Stimulated activated CD4-positive, alpha-beta T cell treated with anti-CD3 and anti-CD28 coated beads, Interleukin-1b, Interleukin-23, amount 100 ng/mL, for 4 hours (primary cell): ENCODE measurements at regions not wholly inside any gene's neighbourhood (a gene's known extent, or its start where the extent isn't known, plus 50 kb on each side); places are given as distances from the start of the nearest gene placed in this dataset.
"Not testable (repeated sequence)": the region's sequence is repeated elsewhere in the genome, so short reads cannot be mapped to it uniquely, and the experiment has no call there.

Experiments
- DNase-seq, 2 donors: peaks; one replicate each; pipeline ENCODE4 v3.0.0-alpha.2; 2020; ENCODE audit warnings: low read depth in 2 of 2

- DNase-seq: not testable (repeated sequence)
These were observed 253.9 kb upstream of the UBASH3B start for GRCh38 chr11:122401581-122401980.

GRCh38 chr11:122399375-122399774 is 256.1 kb upstream of the UBASH3B start:
- DNase-seq: no peak

- DNase-seq: no peak
These were observed 256.7 kb upstream of the UBASH3B start for GRCh38 chr11:122398851-122399250.

- no peak for DNase-seq
These were observed 257.4 kb upstream of the UBASH3B start for GRCh38 chr11:122398167-122398566.

- no peak for DNase-seq
These were observed 260.2 kb upstream of the UBASH3B start for GRCh38 chr11:122395282-122395681.

- DNase-seq: no peak
These were observed 261.2 kb upstream of the UBASH3B start for GRCh38 chr11:122394313-122394712.

- no peak for DNase-seq
These were observed 262.2 kb upstream of the UBASH3B start for GRCh38 chr11:122393209-122393860.

GRCh38 chr11:122392508-122392907 is 263.0 kb upstream of the UBASH3B start:
- DNase-seq: no peak

GRCh38 chr11:122391049-122391448 is 264.5 kb upstream of the UBASH3B start:
- no peak for DNase-seq

- DNase-seq: no peak
These were observed 267.2 kb upstream of the BLID start for GRCh38 chr11:122383186-122383585.

GRCh38 chr11:122375687-122376399 is 259.8 kb upstream of the BLID start:
- DNase-seq: no peak

GRCh38 chr11:122368796-122369195 is 252.8 kb upstream of the BLID start:
- no peak for DNase-seq

GRCh38 chr11:122367809-122368231 is 251.8 kb upstream of the BLID start:
- DNase-seq: no peak

- DNase-seq: no peak
These were observed 249.8 kb upstream of the BLID start for GRCh38 chr11:122365610-122366360.

- no peak for DNase-seq
These were observed 247.3 kb upstream of the BLID start for GRCh38 chr11:122363296-122363695.

- no peak for DNase-seq
These were observed 246.4 kb upstream of the BLID start for GRCh38 chr11:122362381-122362780.

GRCh38 chr11:122360875-122361274 is 244.9 kb upstream of the BLID start:
- DNase-seq: no peak

GRCh38 chr11:122359081-122359571 is 243.1 kb upstream of the BLID start:
- no peak for DNase-seq

GRCh38 chr11:122358292-122358691 is 242.3 kb upstream of the BLID start:
- no peak for DNase-seq

GRCh38 chr11:122355968-122356367 is 240.0 kb upstream of the BLID start:
- DNase-seq: no peak

- no peak for DNase-seq
These were observed 238.1 kb upstream of the BLID start for GRCh38 chr11:122354025-122354697.

- DNase-seq: no peak
These were observed 237.5 kb upstream of the BLID start for GRCh38 chr11:122353561-122353960.
